ENCODE measurements at regions not wholly inside any gene's neighbourhood (a gene's known extent, or its start where the extent isn't known, plus 50 kb on each side); places are given as distances from the start of the nearest gene placed in this dataset.

- no CpG with 5 or more reads among the region's 5 CpGs for WGBS (ENCODE audit: extremely low coverage, insufficient read length, low lambda C conversion rate)
- Histone ChIP-seq H2BK20ac (ENCODE audit: low read depth, low read length, poor library complexity, severe bottlenecking) (no peak overlapping the region), H4K20me1 (ENCODE audit: control insufficient read depth, insufficient read depth, insufficient read length) (no peaks in the 10 kb centered on the region), H3K56ac (ENCODE audit: insufficient read length, low read depth, low read length) (no peak overlapping the region), H3K9me3 (ENCODE audit: control insufficient read depth, low read depth, low read length) (no peaks in the 10 kb centered on the region), H3K23me2 (ENCODE audit: insufficient read length, low read depth, low read length, poor library complexity, severe bottlenecking) (no peaks in the 10 kb centered on the region), H2BK15ac (ENCODE audit: low read depth, low read length) (no peak overlapping the region), H3K27ac (ENCODE audit: insufficient read length, low read depth, low read length) (no peak overlapping the region), H4K5ac (ENCODE audit: insufficient read length, low read depth, low read length) (no peak overlapping the region), H2BK12ac (ENCODE audit: insufficient read length, low read depth, low read length) (no peak overlapping the region), H4K91ac (ENCODE audit: insufficient read length, low read depth, low read length) (no peak overlapping the region), H2AK5ac (ENCODE audit: insufficient read length, low read length) (no peak overlapping the region), H3T11ph (ENCODE audit: low read length) (no peak overlapping the region), H3K4me1 (ENCODE audit: insufficient read depth, low read length) (no peaks in the 10 kb centered on the region), H4K8ac (replicated peaks; ENCODE audit: insufficient read length, low read depth, low read length) (no peak overlapping the region), H3K4ac (ENCODE audit: low read depth, low read length) (no peak overlapping the region), H3K4me2 (ENCODE audit: insufficient read depth, insufficient read length, low read length) (no peak overlapping the region), H3K18ac (ENCODE audit: insufficient read length, low read depth, low read length) (no peak overlapping the region), H3K9ac (ENCODE audit: extremely low read depth, insufficient read length, low read length) (no peak overlapping the region), H2BK120ac (ENCODE audit: low read depth, low read length, poor library complexity, severe bottlenecking) (no peak overlapping the region), H2AFZ (ENCODE audit: low read length) (no peak overlapping the region), H3K14ac (ENCODE audit: insufficient read depth, low read length) (no peak overlapping the region), H3K79me1 (ENCODE audit: insufficient read depth, low read depth, low read length, poor library complexity, severe bottlenecking) (no peaks in the 10 kb centered on the region), H2BK5ac (ENCODE audit: insufficient read length, low read length) (no peak overlapping the region), H3K79me2 (ENCODE audit: insufficient read depth, low read length) (no peaks in the 10 kb centered on the region), H3K27me3 (ENCODE audit: insufficient read depth, low read length) (no peaks in the 10 kb centered on the region), H3K23ac (ENCODE audit: insufficient read length, low read depth, low read length) (no peak overlapping the region)
- DNase-seq = no peak
- H3K36me3 Mint-ChIP-seq (ENCODE audit: insufficient read depth in 1 of 3, low read depth in 3 of 3) = peaks cover 0 to 2% (median 0%) of the 10 kb centered on the region in 3 experiments; a peak in 2 of 7 replicates
- no peak overlapping the region for H3K4me3 Mint-ChIP-seq
- H3K4me1 Mint-ChIP-seq = no peaks in the 10 kb centered on the region
- TF ChIP-seq, protein P1, sequence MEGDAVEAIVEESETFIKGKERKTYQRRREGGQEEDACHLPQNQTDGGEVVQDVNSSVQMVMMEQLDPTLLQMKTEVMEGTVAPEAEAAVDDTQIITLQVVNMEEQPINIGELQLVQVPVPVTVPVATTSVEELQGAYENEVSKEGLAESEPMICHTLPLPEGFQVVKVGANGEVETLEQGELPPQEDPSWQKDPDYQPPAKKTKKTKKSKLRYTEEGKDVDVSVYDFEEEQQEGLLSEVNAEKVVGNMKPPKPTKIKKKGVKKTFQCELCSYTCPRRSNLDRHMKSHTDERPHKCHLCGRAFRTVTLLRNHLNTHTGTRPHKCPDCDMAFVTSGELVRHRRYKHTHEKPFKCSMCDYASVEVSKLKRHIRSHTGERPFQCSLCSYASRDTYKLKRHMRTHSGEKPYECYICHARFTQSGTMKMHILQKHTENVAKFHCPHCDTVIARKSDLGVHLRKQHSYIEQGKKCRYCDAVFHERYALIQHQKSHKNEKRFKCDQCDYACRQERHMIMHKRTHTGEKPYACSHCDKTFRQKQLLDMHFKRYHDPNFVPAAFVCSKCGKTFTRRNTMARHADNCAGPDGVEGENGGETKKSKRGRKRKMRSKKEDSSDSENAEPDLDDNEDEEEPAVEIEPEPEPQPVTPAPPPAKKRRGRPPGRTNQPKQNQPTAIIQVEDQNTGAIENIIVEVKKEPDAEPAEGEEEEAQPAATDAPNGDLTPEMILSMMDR (conservative IDR thresholded peaks at IDR 0.05) = no peak
- H3K27me3 Mint-ChIP-seq (ENCODE audit: low read depth) = peaks cover 1% of the 10 kb centered on the region; the same call in 1 of the 2 replicates
- H3K27ac Mint-ChIP-seq = no peak overlapping the region
- H3K9me3 Mint-ChIP-seq = peaks cover 64 to 75% of the 10 kb centered on the region in 2 experiments
Observed at GRCh38 chrX:39336671-39337311, 535.5 kb downstream of the MID1IP1 start.

Data from H9 (cell line).